Fibroblast of the aortic adventitia (primary cell): ENCODE measurements at regions not wholly inside any gene's neighbourhood (a gene's known extent, or its start where the extent isn't known, plus 50 kb on each side); places are given as distances from the start of the nearest gene placed in this dataset.

Source experiments
- DNase-seq: peaks from one replicate; pipeline ENCODE4 v3.0.0-alpha.2; 2010; ENCODE audit warnings: low read depth
- H3K4me3 ChIP-seq: 2 replicates; pipeline ENCODE4 v1.5.1; 2011; ENCODE audit warnings: low read depth, mild to moderate bottlenecking, control low read depth, low read length, moderate library complexity
- CTCF ChIP-seq: IDR thresholded peaks from 2 replicates; pipeline ENCODE4 v1.5.1; 2011; ENCODE audit warnings: mild to moderate bottlenecking, low read length, control low read depth, inconsistent platforms; ENCODE audit not compliant: insufficient read depth

- no peak for TF ChIP-seq CTCF
- DNase-seq, result no peak
- H3K4me3 ChIP-seq, result no peak overlapping the region
Observed at GRCh38 chr14:101456246-101457175, 104.8 kb upstream of the DIO3 start.

GRCh38 chr14:101457301-101457935 is 103.9 kb upstream of the DIO3 start:
- no peak for TF ChIP-seq CTCF
- no peak for DNase-seq
- no peak overlapping the region for H3K4me3 ChIP-seq

GRCh38 chr14:101457936-101458740 is 103.2 kb upstream of the DIO3 start:
- no peak for DNase-seq
- no peak overlapping the region for H3K4me3 ChIP-seq
- TF ChIP-seq CTCF, result no peak

GRCh38 chr14:101458741-101459550 is 102.3 kb upstream of the DIO3 start:
- no peak for TF ChIP-seq CTCF

GRCh38 chr14:101459551-101459900 is 101.8 kb upstream of the DIO3 start:
- no peak for TF ChIP-seq CTCF
- H3K4me3 ChIP-seq, result no peak overlapping the region
- DNase-seq, result no peak

More at GRCh38 chr14:101458741-101459550, 102.3 kb upstream of the DIO3 start:
- no peak overlapping the region for H3K4me3 ChIP-seq
- no peak for DNase-seq

GRCh38 chr14:101460521-101460920 is 100.8 kb upstream of the DIO3 start:
- no peak overlapping the region for H3K4me3 ChIP-seq
- TF ChIP-seq CTCF, result no peak

More at GRCh38 chr14:101460521-101460920, 100.8 kb upstream of the DIO3 start:
- no peak for DNase-seq
